ENCODE measurements at regions not wholly inside any gene's neighbourhood (a gene's known extent, or its start where the extent isn't known, plus 50 kb on each side); places are given as distances from the start of the nearest gene placed in this dataset.

GRCh38 chr6:159099276-159099675 is 54.5 kb upstream of the TAGAP start:
- Histone ChIP-seq H3K4me3 (ENCODE audit: control extremely low read depth in 1 of 5, extremely low read depth in 1 of 5, insufficient read depth in 1 of 5, low read depth in 2 of 5, low read length in 4 of 5) (peak overlapping the region in 2 of 5 experiments; percentile 5 to 35), H3K9me3 (ENCODE audit: control extremely low read depth in 1 of 3, control insufficient read depth in 2 of 3, insufficient read depth in 1 of 3, low read length in 2 of 3) (no peaks in the 10 kb centered on the region), H2AFZ (ENCODE audit: insufficient read depth, low read depth, low read length, poor library complexity, severe bottlenecking) (peak overlapping the region; percentile 29), H3K9ac (ENCODE audit: low read length) (peak overlapping the region; percentile 51), H3K27me3 (replicated peaks in 1 of 4; ENCODE audit: control extremely low read depth in 1 of 4, control insufficient read depth in 3 of 4, insufficient read depth in 4 of 4, low read length in 3 of 4) (no peaks in the 10 kb centered on the region), H3K79me2 (ENCODE audit: control insufficient read depth, insufficient read depth, low read length) (peaks cover 23% of the 10 kb centered on the region), H3K36me3 (replicated peaks in 1 of 2; ENCODE audit: control extremely low read depth in 1 of 2, control insufficient read depth in 1 of 2, extremely low read depth in 1 of 2, insufficient read depth in 2 of 2, low read length in 1 of 2) (no peaks in the 10 kb centered on the region), H3K27ac (ENCODE audit: low read length in 2 of 2) (peak overlapping the region; percentile 95 to 98), H4K20me1 (ENCODE audit: control insufficient read depth, insufficient read depth, low read length, poor library complexity, severe bottlenecking) (no peaks in the 10 kb centered on the region), H3K4me1 (ENCODE audit: control insufficient read depth in 2 of 2, insufficient read depth in 2 of 2, low read length in 2 of 2) (peaks cover 77 to 88% of the 10 kb centered on the region in 2 donors), H3K4me2 (replicated peaks; ENCODE audit: low read depth, low read length, poor library complexity, severe bottlenecking) (peak overlapping the region; percentile 73)
- Mint-ChIP-seq H3K4me1 (peaks cover 92% of the 10 kb centered on the region), H3K9me3 (ENCODE audit: insufficient read depth) (no peaks in the 10 kb centered on the region), H3K27me3 (no peaks in the 10 kb centered on the region), H3K4me3 (peak overlapping the region; percentile 77), H3K27ac (peak overlapping the region; percentile 93)
- ChIA-PET POLR2A (interaction anchor here (0.6 to 4.4 kb wide), 9 partner anchors 17 to 93 kb away, joined by 3 to 19 read pairs (median 4); partner anchors contain the start of gene TAGAP), CTCF (interaction anchor here (1.0 to 36.8 kb wide), 6 partner anchors 29 to 91 kb away, joined by 3 to 1002 read pairs (median 243); partner anchors contain the start of gene TAGAP)
- DNase-seq = no peak
- TF ChIP-seq CTCF (IDR thresholded peaks at IDR 0.05) = no peak
- no peak for TF ChIP-seq EZH2 (IDR thresholded peaks at IDR 0.05; ENCODE audit: borderline replicate concordance, insufficient read depth, low read depth, low read length, poor library complexity, severe bottlenecking)
- WGBS (ENCODE audit: insufficient coverage) = 80% methylated on average over 2 of the region's 3 CpGs
- ATAC-seq (ENCODE audit: low read depth) = no peak
- intact Hi-C loops (cut with micrococcal nuclease) = no loop called here

DNA sequence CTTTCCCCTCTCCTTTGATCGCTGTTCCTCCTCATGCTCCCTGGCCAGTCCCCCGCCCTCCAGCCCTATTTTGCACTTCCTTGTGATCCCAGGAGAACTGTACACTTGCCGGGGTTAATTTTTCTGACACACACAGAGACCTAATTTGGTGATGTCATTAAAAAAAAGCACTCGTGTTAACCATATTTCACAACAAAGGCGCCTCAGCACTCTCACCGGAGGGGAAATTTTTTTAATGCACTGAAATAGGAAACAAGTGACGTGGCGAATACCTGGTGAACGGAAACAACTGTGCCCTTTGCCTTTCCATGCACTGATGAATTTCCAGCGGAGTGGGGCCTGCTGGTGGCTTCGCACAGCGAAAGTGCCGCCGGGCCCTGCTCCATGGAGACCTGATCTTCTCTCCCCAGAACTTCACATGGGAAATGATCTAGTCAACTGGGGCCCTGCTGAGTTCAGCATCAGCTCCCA is 53.9 kb upstream of the TAGAP start:
- Mint-ChIP-seq H3K4me3 (peak overlapping the region; percentile 77), H3K27ac (peak overlapping the region; percentile 93), H3K9me3 (ENCODE audit: insufficient read depth) (no peaks in the 10 kb centered on the region), H3K4me1 (peaks cover 92% of the 10 kb centered on the region), H3K27me3 (no peaks in the 10 kb centered on the region)
- Histone ChIP-seq H3K27me3 (replicated peaks in 1 of 4; ENCODE audit: control extremely low read depth in 1 of 4, control insufficient read depth in 3 of 4, insufficient read depth in 4 of 4, low read length in 3 of 4) (no peaks in the 10 kb centered on the region), H3K4me2 (replicated peaks; ENCODE audit: low read depth, low read length, poor library complexity, severe bottlenecking) (peak overlapping the region; percentile 73), H2AFZ (ENCODE audit: insufficient read depth, low read depth, low read length, poor library complexity, severe bottlenecking) (peak overlapping the region; percentile 29), H3K9ac (ENCODE audit: low read length) (peak overlapping the region; percentile 64), H3K27ac (ENCODE audit: low read length in 2 of 2) (peak overlapping the region; percentile 95 to 98), H3K4me1 (ENCODE audit: control insufficient read depth in 2 of 2, insufficient read depth in 2 of 2, low read length in 2 of 2) (peaks cover 77 to 88% of the 10 kb centered on the region in 2 donors), H4K20me1 (ENCODE audit: control insufficient read depth, insufficient read depth, low read length, poor library complexity, severe bottlenecking) (no peaks in the 10 kb centered on the region), H3K36me3 (replicated peaks in 1 of 2; ENCODE audit: control extremely low read depth in 1 of 2, control insufficient read depth in 1 of 2, extremely low read depth in 1 of 2, insufficient read depth in 2 of 2, low read length in 1 of 2) (no peaks in the 10 kb centered on the region), H3K79me2 (ENCODE audit: control insufficient read depth, insufficient read depth, low read length) (peaks cover 23% of the 10 kb centered on the region), H3K9me3 (ENCODE audit: control extremely low read depth in 1 of 3, control insufficient read depth in 2 of 3, insufficient read depth in 1 of 3, low read length in 2 of 3) (peaks cover 0 to 5% (median 0%) of the 10 kb centered on the region in 3 donors), H3K4me3 (ENCODE audit: control extremely low read depth in 1 of 5, extremely low read depth in 1 of 5, insufficient read depth in 1 of 5, low read depth in 2 of 5, low read length in 4 of 5) (peak overlapping the region in 3 of 5 experiments; percentile 5 to 38 (median 13))
- intact Hi-C loops (cut with micrococcal nuclease) = loop anchor here (1.0 kb wide), 3 partner anchors 9 to 56 kb away; no protein-coding TSS in a partner anchor
- DNase-seq (peak; percentile 93), ATAC-seq (ENCODE audit: low read depth) (peak; percentile 44)
- ChIA-PET CTCF (interaction anchor here (1.0 to 36.8 kb wide), 8 partner anchors 9 to 90 kb away, joined by 3 to 1002 read pairs (median 8); partner anchors contain the start of gene TAGAP), POLR2A (interaction anchor here (0.5 to 4.4 kb wide), 7 partner anchors 8 to 272 kb away, joined by 3 to 19 read pairs (median 4); partner anchors contain the start of gene TAGAP)
- WGBS (ENCODE audit: insufficient coverage) = 2% methylated on average over 9 of the region's 14 CpGs
- TF ChIP-seq CTCF (IDR thresholded peaks at IDR 0.05) (no peak), EZH2 (IDR thresholded peaks at IDR 0.05; ENCODE audit: borderline replicate concordance, insufficient read depth, low read depth, low read length, poor library complexity, severe bottlenecking) (no peak)

Data from B cell (primary cell).